ENCODE measurements at regions not wholly inside any gene's neighbourhood (a gene's known extent, or its start where the extent isn't known, plus 50 kb on each side); places are given as distances from the start of the nearest gene placed in this dataset.

GRCh38 chr2:62293490-62294271 lies 97.8 kb downstream of the B3GNT2 start:
- DNase-seq (peak; percentile 45 to 73 (median 60)), ATAC-seq (peak; percentile 53 to 84 (median 80))
- no peaks in the 10 kb centered on the region for H3K27me3 ChIP-seq
- WGBS, 4 donors: 27 to 44% (median 31%) methylated on average over 14 to 18 of the region's 18 CpGs
- TF ChIP-seq, protein P1, sequence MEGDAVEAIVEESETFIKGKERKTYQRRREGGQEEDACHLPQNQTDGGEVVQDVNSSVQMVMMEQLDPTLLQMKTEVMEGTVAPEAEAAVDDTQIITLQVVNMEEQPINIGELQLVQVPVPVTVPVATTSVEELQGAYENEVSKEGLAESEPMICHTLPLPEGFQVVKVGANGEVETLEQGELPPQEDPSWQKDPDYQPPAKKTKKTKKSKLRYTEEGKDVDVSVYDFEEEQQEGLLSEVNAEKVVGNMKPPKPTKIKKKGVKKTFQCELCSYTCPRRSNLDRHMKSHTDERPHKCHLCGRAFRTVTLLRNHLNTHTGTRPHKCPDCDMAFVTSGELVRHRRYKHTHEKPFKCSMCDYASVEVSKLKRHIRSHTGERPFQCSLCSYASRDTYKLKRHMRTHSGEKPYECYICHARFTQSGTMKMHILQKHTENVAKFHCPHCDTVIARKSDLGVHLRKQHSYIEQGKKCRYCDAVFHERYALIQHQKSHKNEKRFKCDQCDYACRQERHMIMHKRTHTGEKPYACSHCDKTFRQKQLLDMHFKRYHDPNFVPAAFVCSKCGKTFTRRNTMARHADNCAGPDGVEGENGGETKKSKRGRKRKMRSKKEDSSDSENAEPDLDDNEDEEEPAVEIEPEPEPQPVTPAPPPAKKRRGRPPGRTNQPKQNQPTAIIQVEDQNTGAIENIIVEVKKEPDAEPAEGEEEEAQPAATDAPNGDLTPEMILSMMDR (IDR thresholded peaks at IDR 0.05): no peak
- no peak for TF ChIP-seq POLR2A (IDR thresholded peaks at IDR 0.05)
- H3K9me3 ChIP-seq: no peaks in the 10 kb centered on the region
- H3K4me1 ChIP-seq: peaks cover 5 to 52% (median 33%) of the 10 kb centered on the region in 12 donors
- intact Hi-C loops (cut with DNase I): loop anchor here in 2 of 10 donors (5.0 to 10.0 kb wide), 3 partner anchors 44 to 369 kb away; no protein-coding TSS in a partner anchor
- no peaks in the 10 kb centered on the region for H3K36me3 ChIP-seq
- peak overlapping the region in 1 of 12 donors; percentile 12 for H3K4me3 ChIP-seq
- H3K27ac ChIP-seq: peak overlapping the region in 11 of 12 donors; percentile 17 to 76 (median 54)

DNA sequence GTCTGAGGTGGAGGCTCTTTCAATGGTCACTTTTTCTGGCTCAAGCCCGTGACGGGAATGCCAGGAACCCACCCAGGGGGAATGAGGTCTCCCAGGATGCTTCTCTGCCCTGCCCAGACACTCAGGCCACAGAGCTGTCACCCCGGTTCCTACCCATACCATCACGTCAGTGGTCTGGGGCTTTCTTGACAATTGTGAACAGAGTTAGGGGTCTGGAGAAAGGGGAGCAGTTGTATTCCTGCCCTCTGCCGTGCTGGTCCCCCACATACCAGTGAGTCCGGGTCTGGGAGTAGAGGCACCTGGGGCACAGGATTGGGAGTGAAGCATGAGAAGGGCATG lies 97.2 kb downstream of the B3GNT2 start:
- Histone ChIP-seq H3K27ac (peak overlapping the region in 9 of 12 donors; percentile 37 to 76 (median 54)), H3K9me3 (no peaks in the 10 kb centered on the region), H3K27me3 (no peaks in the 10 kb centered on the region), H3K36me3 (no peaks in the 10 kb centered on the region), H3K4me1 (peaks cover 7 to 58% (median 36%) of the 10 kb centered on the region in 12 donors), H3K4me3 (no peak overlapping the region)
- 85 to 96% (median 94%) methylated on average over 6 of the region's 6 CpGs for WGBS, 4 donors
- TF ChIP-seq, protein P1 (IDR thresholded peaks at IDR 0.05): no peak
- no peak for TF ChIP-seq POLR2A (IDR thresholded peaks at IDR 0.05)
- intact Hi-C loops (cut with DNase I): loop anchor here in 2 of 10 donors (5.0 to 10.0 kb wide), 3 partner anchors 44 to 368 kb away; no protein-coding TSS in a partner anchor
- DNase-seq: no peak
- ATAC-seq: no peak

DNA sequence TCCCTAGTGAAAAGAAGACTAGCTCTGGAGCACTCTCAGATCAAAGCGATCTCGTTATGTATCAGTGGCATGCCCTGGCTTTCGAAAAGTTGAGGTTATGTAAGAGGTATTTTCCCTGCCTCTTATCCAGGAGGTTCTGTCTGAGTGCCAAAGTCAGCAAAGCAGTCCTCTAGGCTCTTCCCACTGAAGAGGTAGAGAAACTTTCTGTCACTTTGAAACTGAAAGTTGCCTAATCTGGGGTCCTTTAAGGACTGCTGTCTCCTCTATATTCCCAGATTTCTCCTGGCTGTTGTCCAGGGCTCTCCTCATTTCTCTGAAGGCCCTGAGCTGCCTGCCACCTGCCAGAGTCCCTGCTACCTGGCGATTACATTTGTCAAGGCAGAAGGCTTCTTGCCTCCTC lies 96.3 kb downstream of the B3GNT2 start:
- H3K4me1 ChIP-seq: peaks cover 7 to 64% (median 41%) of the 10 kb centered on the region in 12 donors
- intact Hi-C loops (cut with DNase I): loop anchor here in 2 of 10 donors (5.0 to 10.0 kb wide), 3 partner anchors 45 to 367 kb away; no protein-coding TSS in a partner anchor

More for the DNA sequence above, 96.3 kb downstream of the B3GNT2 start:
- TF ChIP-seq, protein P1 (IDR thresholded peaks at IDR 0.05): no peak
- TF ChIP-seq POLR2A (IDR thresholded peaks at IDR 0.05): no peak
- Histone ChIP-seq H3K27me3 (no peaks in the 10 kb centered on the region), H3K27ac (peak overlapping the region in 4 of 12 donors; percentile 4 to 76 (median 49)), H3K36me3 (no peaks in the 10 kb centered on the region), H3K9me3 (no peaks in the 10 kb centered on the region), H3K4me3 (peak overlapping the region in 1 of 12 donors; percentile 8)
- ATAC-seq (peak in 2 of 4 donors; percentile 14 to 22), DNase-seq (no peak)
- WGBS, 4 donors: 24 to 33% (median 29%) methylated on average over 4 of the region's 4 CpGs
